NT2/D1 (cell line): ENCODE measurements at regions not wholly inside any gene's neighbourhood (a gene's known extent, or its start where the extent isn't known, plus 50 kb on each side); places are given as distances from the start of the nearest gene placed in this dataset.

Experiments
- SUZ12 ChIP-seq: IDR thresholded peaks from 2 replicates; pipeline ENCODE4 v1.6.1; 2011; ENCODE audit not compliant: insufficient read length, insufficient read depth; ENCODE audit errors: extremely low read depth
- YY1 ChIP-seq: IDR thresholded peaks from 2 replicates; pipeline ENCODE4 v1.6.1; 2011; ENCODE audit not compliant: insufficient read length, insufficient read depth
- ZNF274 ChIP-seq: IDR thresholded peaks from 2 replicates; pipeline ENCODE4 v1.6.1; 2011; ENCODE audit warnings: mild to moderate bottlenecking, low read depth, low read length

DNA sequence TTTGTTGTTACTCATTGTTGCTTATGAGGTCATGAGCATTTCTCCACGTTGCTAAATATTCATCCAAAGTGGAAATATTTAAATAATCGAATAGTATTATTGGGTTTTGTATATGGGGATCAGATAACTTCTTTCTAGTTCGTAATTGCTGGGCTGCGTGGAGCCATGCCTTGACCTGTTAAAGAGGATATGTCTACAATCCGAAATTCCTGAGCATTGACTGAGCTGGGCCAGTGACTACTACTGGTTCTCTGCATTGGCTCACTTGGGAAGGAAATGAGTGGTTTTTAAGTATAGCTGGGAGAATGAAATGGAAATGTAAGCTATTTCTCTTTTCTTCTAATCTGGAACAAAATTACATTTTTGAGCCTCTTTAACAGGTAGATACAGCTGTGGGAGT lies 163.2 kb downstream of the RPL10L start:
- TF ChIP-seq SUZ12 (no peak), ZNF274 (no peak), YY1 (no peak)
